Tibial nerve (tissue), 4 donors: ENCODE measurements at regions not wholly inside any gene's neighbourhood (a gene's known extent, or its start where the extent isn't known, plus 50 kb on each side); places are given as distances from the start of the nearest gene placed in this dataset.

ENCODE experiments used
- DNase-seq, 2 donors: peaks; one replicate each; pipeline ENCODE4 v3.0.0-alpha.2; 2019; ENCODE audit warnings: low spot score in 2 of 2
- H3K27ac ChIP-seq, 4 donors: fragments of 200-600 bp; sonication (generic) in 3 of 4; one replicate each; pipeline ENCODE4 v1.5.1; 2017 to 2019; ENCODE audit warnings: mild to moderate bottlenecking in 1 of 4
- H3K27me3 ChIP-seq, 2 donors: fragments of 200-600 bp; sonication (generic) in 1 of 2; one replicate each; pipeline versions ENCODE4 v1.5.1 to v1.6.0; 2017 to 2019
- H3K36me3 ChIP-seq, 3 donors: fragments of 200-600 bp; sonication (generic); one replicate each; pipeline ENCODE4 v1.5.1; 2018 to 2019
- H3K4me1 ChIP-seq, 4 donors: fragments of 200-600 bp; sonication (generic) in 3 of 4; one replicate each; pipeline ENCODE4 v1.5.1; 2017 to 2019
- H3K4me3 ChIP-seq, 4 donors: fragments of 200-600 bp; sonication (generic) in 3 of 4; one replicate each; pipeline ENCODE4 v1.5.1; 2017 to 2019; ENCODE audit warnings: mild to moderate bottlenecking in 1 of 4, moderate library complexity in 1 of 4
- H3K9me3 ChIP-seq, 4 donors: fragments of 200-600 bp; sonication (generic) in 3 of 4; one replicate each; pipeline ENCODE4 v1.5.1; 2017 to 2019
- CTCF ChIP-seq, 5 experiments: fragments of 200-600 bp in 3 of 5; fragments of 450-650 bp in 2 of 5; sonication (generic) in 3 of 5; IDR thresholded peaks; one replicate each; pipeline ENCODE4 v1.5.1; 2016 to 2019; ENCODE audit warnings: antibody characterized with exemption in 5 of 5, mild to moderate bottlenecking in 3 of 5, moderate library complexity in 2 of 5
- EP300 ChIP-seq, 2 donors: sonication (generic); formaldehyde crosslinking; IDR thresholded peaks; one replicate each; pipeline ENCODE4 v1.6.1; 2017; ENCODE audit warnings: antibody characterized with exemption in 2 of 2, mild to moderate bottlenecking in 1 of 2
- POLR2A ChIP-seq, 2 donors: fragments of 450-650 bp; IDR thresholded peaks; one replicate each; pipeline ENCODE4 v1.6.1; 2017; ENCODE audit warnings: antibody characterized with exemption in 2 of 2, mild to moderate bottlenecking in 2 of 2, moderate library complexity in 2 of 2
- WGBS, 2 donors: methylation state at CpG; one replicate each; pipeline ENCODE4 v1.1.5; 2018; 5-methylcytosine and 5-hydroxymethylcytosine counted together

DNA sequence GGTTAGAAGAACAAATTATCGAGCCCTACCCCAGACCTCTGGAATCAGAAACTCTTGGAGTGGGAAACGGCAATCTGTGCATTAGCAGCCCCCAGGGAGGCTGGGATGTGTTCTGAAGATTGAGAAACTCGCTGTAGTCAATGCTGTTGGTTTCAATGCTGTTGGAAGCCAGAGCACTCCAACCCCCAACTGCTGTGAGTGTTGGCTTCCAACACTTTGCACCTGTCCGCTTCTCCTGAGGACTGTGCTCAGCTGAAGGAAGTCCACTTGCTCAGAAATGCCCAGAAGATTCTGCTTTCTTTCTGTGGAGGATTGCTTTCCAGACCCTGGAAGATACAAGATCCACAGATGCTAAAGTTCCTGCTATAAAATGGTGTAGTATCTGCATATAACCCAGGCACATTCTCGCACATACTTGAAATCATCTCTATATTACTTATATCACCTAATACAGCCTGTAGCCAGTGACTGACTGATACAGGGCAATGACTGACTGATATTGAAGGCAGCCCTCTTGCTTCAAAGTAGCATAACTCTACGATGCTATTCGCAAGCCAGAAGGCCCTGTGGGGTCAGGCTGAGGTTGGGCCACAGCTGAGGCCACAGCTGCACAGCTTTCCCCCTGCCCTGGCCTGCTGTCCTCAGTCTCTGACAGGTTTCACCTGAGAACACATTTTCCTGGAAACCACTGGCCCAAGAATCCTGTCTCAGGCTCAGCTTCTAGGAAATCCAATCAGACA, 757.7 kb upstream of the ID2 start:
- 65 to 66% methylated on average over 7 of the region's 7 CpGs for WGBS, 2 donors
- H3K27me3 ChIP-seq: no peaks in the 10 kb centered on the region
- H3K27ac ChIP-seq: no peak overlapping the region
- no peaks in the 10 kb centered on the region for H3K36me3 ChIP-seq
- H3K9me3 ChIP-seq: peaks cover 0 to 3% (median 0%) of the 10 kb centered on the region in 4 donors
- H3K4me3 ChIP-seq: no peak overlapping the region
- no peaks in the 10 kb centered on the region for H3K4me1 ChIP-seq
- DNase-seq: no peak
- TF ChIP-seq EP300 (IDR thresholded peaks at IDR 0.05) (no peak), POLR2A (IDR thresholded peaks at IDR 0.05) (no peak), CTCF (IDR thresholded peaks at IDR 0.05) (no peak)

- H3K36me3 ChIP-seq: no peaks in the 10 kb centered on the region
- H3K27me3 ChIP-seq: no peaks in the 10 kb centered on the region
- H3K4me3 ChIP-seq: no peak overlapping the region
- no peak overlapping the region for H3K27ac ChIP-seq
- TF ChIP-seq CTCF (IDR thresholded peaks at IDR 0.05): no peak
- no peak for TF ChIP-seq EP300 (IDR thresholded peaks at IDR 0.05)
- no peak for TF ChIP-seq POLR2A (IDR thresholded peaks at IDR 0.05)
- no peaks in the 10 kb centered on the region for H3K4me1 ChIP-seq
- DNase-seq: no peak
- peaks cover 0 to 3% (median 0%) of the 10 kb centered on the region in 4 donors for H3K9me3 ChIP-seq
- WGBS, 2 donors: 67 to 68% methylated on average over 1 of the region's 1 CpG
These were observed 756.4 kb upstream of the ID2 start for GRCh38 chr2:7925506-7925905.

GRCh38 chr2:7927691-7928090, 754.2 kb upstream of the ID2 start:
- WGBS, 2 donors: 60 to 72% methylated on average over 2 of the region's 2 CpGs
- no peaks in the 10 kb centered on the region for H3K27me3 ChIP-seq
- no peaks in the 10 kb centered on the region for H3K36me3 ChIP-seq
- H3K4me3 ChIP-seq: no peak overlapping the region
- peaks cover 0 to 3% (median 0%) of the 10 kb centered on the region in 4 donors for H3K9me3 ChIP-seq
- H3K4me1 ChIP-seq: no peaks in the 10 kb centered on the region
- DNase-seq: no peak
- no peak overlapping the region for H3K27ac ChIP-seq
- TF ChIP-seq EP300 (IDR thresholded peaks at IDR 0.05) (no peak), CTCF (IDR thresholded peaks at IDR 0.05) (no peak), POLR2A (IDR thresholded peaks at IDR 0.05) (no peak)

GRCh38 chr2:7929281-7929680, 752.6 kb upstream of the ID2 start:
- Histone ChIP-seq H3K27ac (no peak overlapping the region), H3K4me1 (no peaks in the 10 kb centered on the region), H3K36me3 (no peaks in the 10 kb centered on the region), H3K27me3 (no peaks in the 10 kb centered on the region), H3K9me3 (no peaks in the 10 kb centered on the region), H3K4me3 (no peak overlapping the region)
- WGBS, 2 donors: 89 to 90% methylated on average over 9 of the region's 9 CpGs
- TF ChIP-seq POLR2A (IDR thresholded peaks at IDR 0.05) (no peak), EP300 (IDR thresholded peaks at IDR 0.05) (no peak), CTCF (IDR thresholded peaks at IDR 0.05) (no peak)
- no peak for DNase-seq

DNA sequence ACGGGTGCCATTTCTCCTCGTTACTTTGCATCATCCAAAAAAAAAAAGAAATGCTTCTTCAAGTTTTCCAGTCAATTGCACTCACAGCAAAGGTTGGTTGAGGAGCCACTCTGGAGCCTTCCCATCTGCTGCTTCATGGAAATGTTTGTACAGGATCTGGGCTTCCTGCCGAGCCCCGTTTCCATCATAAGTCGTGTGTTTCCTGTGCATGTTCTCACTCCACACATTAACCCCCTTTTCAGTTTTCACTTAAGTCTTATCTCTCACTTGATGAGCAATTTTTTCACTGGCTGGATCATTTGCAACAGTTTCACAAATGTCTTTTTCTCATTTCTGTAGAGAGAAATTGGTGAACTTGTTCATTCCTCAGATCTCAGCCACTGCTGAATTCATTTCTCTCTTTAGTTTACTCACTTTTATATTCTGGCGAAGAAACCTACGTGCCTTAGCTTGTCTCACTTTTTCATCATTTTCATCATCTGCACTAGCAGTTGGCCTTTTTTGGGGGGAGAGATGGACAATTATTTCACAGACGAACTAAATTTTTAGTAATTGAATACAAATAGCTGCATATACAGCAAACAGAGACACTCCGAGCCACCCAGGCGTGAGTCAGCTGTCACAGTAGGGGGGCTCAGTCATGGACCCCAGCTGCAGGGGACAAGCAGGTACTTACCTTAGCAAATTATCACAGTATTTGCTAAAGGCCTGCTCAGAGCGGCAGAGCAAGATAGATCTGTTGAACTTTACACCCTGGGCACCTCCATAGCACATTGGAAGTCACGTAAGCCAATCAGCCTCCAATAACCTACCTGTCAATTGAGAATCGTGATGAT, 750.8 kb upstream of the ID2 start:
- no peaks in the 10 kb centered on the region for H3K36me3 ChIP-seq
- 76 to 79% methylated on average over 13 of the region's 13 CpGs for WGBS, 2 donors
- H3K27ac ChIP-seq: no peak overlapping the region
- H3K9me3 ChIP-seq: no peaks in the 10 kb centered on the region
- no peaks in the 10 kb centered on the region for H3K27me3 ChIP-seq
- no peak overlapping the region for H3K4me3 ChIP-seq
- H3K4me1 ChIP-seq: no peaks in the 10 kb centered on the region
- TF ChIP-seq EP300 (IDR thresholded peaks at IDR 0.05) (no peak), POLR2A (IDR thresholded peaks at IDR 0.05) (no peak), CTCF (IDR thresholded peaks at IDR 0.05) (no peak)
- no peak for DNase-seq
